ENCODE measurements at regions not wholly inside any gene's neighbourhood (a gene's known extent, or its start where the extent isn't known, plus 50 kb on each side); places are given as distances from the start of the nearest gene placed in this dataset.

- TF ChIP-seq ZNF232 (CRISPR knock-in tag; IDR thresholded peaks at IDR 0.05; ENCODE audit: borderline replicate concordance): no peak
- TF ChIP-seq ZNF530 (CRISPR knock-in tag; IDR thresholded peaks at IDR 0.05; ENCODE audit: low read depth): no peak
- no peak for TF ChIP-seq ZNF567 (CRISPR knock-in tag; IDR thresholded peaks at IDR 0.05; ENCODE audit: borderline replicate concordance)
- TF ChIP-seq ZSCAN21 (CRISPR knock-in tag; IDR thresholded peaks at IDR 0.05; ENCODE audit: borderline replicate concordance): no peak
- TF ChIP-seq BHLHE40 (IDR thresholded peaks at IDR 0.05; ENCODE audit: low read length): 0 out of 2 replicates have a peak, but pooled peaks have one; percentile 32
- peak; percentile 67; the same call in 1 of the 2 replicates for TF ChIP-seq ZNF331 (CRISPR knock-in tag; IDR thresholded peaks at IDR 0.05)
- TF ChIP-seq ZNF501 (CRISPR knock-in tag; IDR thresholded peaks at IDR 0.05): no peak
- TF ChIP-seq NFE2L2 (IDR thresholded peaks at IDR 0.05; ENCODE audit: low read length): no peak
- peak; percentile 65 for TF ChIP-seq MAFF (IDR thresholded peaks at IDR 0.05; ENCODE audit: low read depth, low read length)
- TF ChIP-seq NFE2 (CRISPR knock-in tag; IDR thresholded peaks at IDR 0.05): no peak
- no peak for TF ChIP-seq ZNF883 (CRISPR knock-in tag; IDR thresholded peaks at IDR 0.05; ENCODE audit: not compliant biosample characterization)
- no peak for TF ChIP-seq ZNF24 (IDR thresholded peaks at IDR 0.05)
- TF ChIP-seq ZNF382 (CRISPR knock-in tag; IDR thresholded peaks at IDR 0.05; ENCODE audit: borderline replicate concordance): no peak
- TF ChIP-seq, protein P1, sequence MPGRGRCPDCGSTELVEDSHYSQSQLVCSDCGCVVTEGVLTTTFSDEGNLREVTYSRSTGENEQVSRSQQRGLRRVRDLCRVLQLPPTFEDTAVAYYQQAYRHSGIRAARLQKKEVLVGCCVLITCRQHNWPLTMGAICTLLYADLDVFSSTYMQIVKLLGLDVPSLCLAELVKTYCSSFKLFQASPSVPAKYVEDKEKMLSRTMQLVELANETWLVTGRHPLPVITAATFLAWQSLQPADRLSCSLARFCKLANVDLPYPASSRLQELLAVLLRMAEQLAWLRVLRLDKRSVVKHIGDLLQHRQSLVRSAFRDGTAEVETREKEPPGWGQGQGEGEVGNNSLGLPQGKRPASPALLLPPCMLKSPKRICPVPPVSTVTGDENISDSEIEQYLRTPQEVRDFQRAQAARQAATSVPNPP (CRISPR knock-in tag; IDR thresholded peaks at IDR 0.05): no peak
- TF ChIP-seq TOPORS (CRISPR knock-in tag; IDR thresholded peaks at IDR 0.05): no peak
- TF ChIP-seq HMG20B (CRISPR knock-in tag; conservative IDR thresholded peaks at IDR 0.05): peak; percentile 73; the same call in 1 of the 2 replicates
- TF ChIP-seq TBX2 (CRISPR knock-in tag; IDR thresholded peaks at IDR 0.05; ENCODE audit: borderline replicate concordance): peak; percentile 74; the same call in 1 of the 2 replicates
- no peak for TF ChIP-seq ZNF607 (CRISPR knock-in tag; IDR thresholded peaks at IDR 0.05; ENCODE audit: borderline replicate concordance)
- TF ChIP-seq, protein P2, sequence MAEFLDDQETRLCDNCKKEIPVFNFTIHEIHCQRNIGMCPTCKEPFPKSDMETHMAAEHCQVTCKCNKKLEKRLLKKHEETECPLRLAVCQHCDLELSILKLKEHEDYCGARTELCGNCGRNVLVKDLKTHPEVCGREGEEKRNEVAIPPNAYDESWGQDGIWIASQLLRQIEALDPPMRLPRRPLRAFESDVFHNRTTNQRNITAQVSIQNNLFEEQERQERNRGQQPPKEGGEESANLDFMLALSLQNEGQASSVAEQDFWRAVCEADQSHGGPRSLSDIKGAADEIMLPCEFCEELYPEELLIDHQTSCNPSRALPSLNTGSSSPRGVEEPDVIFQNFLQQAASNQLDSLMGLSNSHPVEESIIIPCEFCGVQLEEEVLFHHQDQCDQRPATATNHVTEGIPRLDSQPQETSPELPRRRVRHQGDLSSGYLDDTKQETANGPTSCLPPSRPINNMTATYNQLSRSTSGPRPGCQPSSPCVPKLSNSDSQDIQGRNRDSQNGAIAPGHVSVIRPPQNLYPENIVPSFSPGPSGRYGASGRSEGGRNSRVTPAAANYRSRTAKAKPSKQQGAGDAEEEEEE (CRISPR knock-in tag; IDR thresholded peaks at IDR 0.05; ENCODE audit: borderline replicate concordance): no peak
- peak; percentile 76 for TF ChIP-seq PATZ1 (CRISPR knock-in tag; IDR thresholded peaks at IDR 0.05)
- no peak for TF ChIP-seq PHB2 (IDR thresholded peaks at IDR 0.05; ENCODE audit: partially characterized antibody)
- TF ChIP-seq MIER3 (CRISPR knock-in tag; IDR thresholded peaks at IDR 0.05; ENCODE audit: borderline replicate concordance): peak; percentile 51
- TF ChIP-seq ZNF224 (CRISPR knock-in tag; IDR thresholded peaks at IDR 0.05): no peak
- TF ChIP-seq EED (CRISPR knock-in tag; IDR thresholded peaks at IDR 0.05): no peak
Observed at GRCh38 chr12:75635606-75636444, 124.4 kb upstream of the KRR1 start (continued).
